ENCODE measurements at regions not wholly inside any gene's neighbourhood (a gene's known extent, or its start where the extent isn't known, plus 50 kb on each side); places are given as distances from the start of the nearest gene placed in this dataset.

GRCh38 chr16:50992350-50993032 lies 158.6 kb downstream of the SALL1 start:
- no peak for DNase-seq

- DNase-seq = no peak
Observed at GRCh38 chr16:50991436-50991835, 159.6 kb downstream of the SALL1 start.

- no peak for DNase-seq
Observed at GRCh38 chr16:50991006-50991405, 160.1 kb downstream of the SALL1 start.

GRCh38 chr16:50989047-50989446 lies 162.0 kb downstream of the SALL1 start:
- no peak for DNase-seq

GRCh38 chr16:50988441-50988840 lies 162.6 kb downstream of the SALL1 start:
- no peak for DNase-seq

DNA sequence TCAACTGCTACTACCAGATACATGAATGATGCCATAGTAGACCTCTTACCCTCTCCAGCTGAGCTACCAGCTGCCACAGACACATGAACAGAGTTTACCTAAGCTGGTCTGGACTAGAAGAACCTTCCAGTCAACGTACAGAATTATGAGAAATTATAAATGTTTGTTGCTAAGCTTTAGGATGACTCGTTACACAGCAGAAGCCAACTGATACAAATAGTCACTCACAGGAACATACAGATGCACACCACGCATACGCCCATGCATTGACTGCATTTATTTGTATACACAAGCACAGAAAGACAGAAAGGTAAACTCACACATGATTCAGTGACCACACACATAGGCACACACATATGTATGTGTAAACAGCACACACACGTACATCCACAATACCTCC lies 164.6 kb downstream of the SALL1 start:
- DNase-seq = no peak

DNA sequence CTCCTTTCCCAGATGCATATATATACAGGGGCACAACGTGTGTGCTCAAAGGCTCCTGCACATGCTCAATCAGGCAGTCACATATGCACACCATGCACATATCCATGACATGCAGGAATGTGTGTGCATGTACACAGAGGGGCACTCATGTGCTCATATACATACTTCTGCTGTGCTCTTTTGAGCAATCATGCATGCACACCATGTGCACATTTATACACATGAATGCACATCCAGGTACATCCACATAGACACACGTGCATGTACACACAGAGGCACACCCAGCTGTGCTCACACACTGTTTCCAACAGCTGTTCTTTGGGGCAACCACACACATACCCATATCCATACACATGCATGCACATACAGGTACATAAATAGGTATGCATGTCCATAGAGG lies 165.3 kb downstream of the SALL1 start:
- no peak for DNase-seq

DNA sequence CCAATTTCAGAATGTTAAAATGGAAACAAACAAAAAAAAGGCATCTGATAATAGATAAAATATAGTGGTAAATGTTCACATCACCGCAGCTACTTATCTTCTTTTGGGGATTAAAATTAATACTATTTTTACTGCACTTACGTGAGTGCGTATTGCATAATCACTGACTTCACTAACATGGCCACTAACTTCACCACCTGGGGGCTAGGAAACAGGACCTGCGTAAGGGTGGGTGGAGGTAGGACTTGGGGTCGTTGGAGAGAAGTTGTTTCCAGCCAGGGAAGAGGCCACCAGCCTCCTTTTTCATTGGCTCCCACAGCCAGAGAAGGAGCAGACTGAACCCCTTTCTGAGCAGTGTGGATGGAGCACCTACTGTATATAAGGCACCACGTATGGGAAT lies 166.4 kb downstream of the SALL1 start:
- DNase-seq = no peak

- no peak for DNase-seq
Observed at GRCh38 chr16:50982808-50983207, 168.3 kb downstream of the SALL1 start.

- no peak for DNase-seq
Observed at GRCh38 chr16:50981951-50982350, 169.1 kb downstream of the SALL1 start.

DNA sequence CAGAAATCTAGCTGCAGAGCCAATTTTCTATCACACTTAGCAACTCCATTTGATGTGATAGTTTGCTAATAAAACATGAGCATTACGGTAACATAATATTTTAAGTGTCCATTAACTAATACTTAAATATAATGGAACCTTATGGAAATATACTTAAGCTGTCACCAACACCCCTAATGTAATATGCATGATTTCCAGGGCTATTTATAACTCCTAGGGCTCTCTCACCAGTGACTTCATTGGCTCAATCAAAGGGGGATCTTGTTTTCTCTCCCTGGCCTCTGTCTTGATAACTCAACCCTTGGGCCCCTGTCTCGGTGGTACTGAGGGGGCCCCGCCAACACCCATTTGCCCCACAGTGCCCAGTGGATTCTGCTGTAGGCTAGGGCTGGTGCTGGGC lies 170.4 kb downstream of the SALL1 start:
- DNase-seq = no peak

DNA sequence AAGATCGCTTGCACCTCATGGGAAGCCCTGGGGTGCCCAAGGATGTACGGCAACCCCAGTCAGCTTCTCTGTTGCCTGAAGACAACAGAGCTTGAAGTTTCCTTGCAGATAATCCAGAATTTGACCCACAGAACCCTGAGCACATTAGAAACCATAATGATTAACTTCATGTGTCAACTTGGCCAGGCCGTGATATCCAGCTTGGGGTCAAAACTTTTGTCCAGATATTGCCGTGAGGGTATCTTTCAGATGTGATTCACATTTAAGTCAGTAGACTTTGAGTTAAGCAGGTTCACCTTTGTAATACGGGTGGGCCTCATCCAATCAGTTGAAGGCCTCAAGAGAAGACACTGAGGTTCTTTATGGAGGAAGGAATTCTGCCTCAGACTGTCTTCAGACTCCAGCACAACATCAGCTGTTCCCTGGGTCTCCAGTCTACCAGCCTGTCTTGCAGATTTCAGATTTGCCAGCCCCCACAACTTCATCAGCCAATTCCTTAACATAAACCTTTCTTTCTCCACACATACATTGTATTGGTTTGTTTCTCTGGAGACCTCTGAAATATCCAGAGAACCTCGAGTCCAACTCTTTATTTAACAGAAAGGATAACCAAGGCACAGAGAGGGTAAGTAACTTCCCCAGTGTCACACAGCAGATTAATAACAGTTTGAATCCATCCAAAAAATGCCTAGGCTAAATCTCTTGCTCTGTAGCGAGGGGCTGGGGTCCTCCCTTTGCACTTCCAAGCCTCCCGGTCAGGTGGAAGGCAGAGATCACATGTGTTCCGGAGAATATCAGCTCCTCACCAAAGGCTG lies 171.1 kb downstream of the SALL1 start:
- no peak for DNase-seq

DNA sequence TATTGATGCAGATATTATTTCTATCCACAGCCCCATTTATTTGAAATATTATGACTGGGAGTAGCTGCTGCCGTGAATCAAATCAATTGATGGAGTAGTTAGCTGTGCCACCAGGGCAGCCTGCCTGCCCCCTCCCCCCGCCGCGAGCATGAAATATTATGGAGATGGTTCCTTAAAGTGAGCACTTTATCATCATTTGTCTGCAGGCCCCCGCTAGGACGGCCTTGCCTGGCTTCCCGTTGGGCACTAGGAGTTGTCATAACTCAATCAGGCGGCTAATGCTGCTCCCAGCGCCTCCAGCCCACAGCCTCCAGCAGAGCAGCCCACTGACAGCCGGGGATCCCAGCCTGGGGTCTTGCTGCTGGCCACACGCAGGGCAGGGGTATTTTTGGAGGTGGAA lies 173.9 kb downstream of the SALL1 start:
- no peak for DNase-seq

GRCh38 chr16:50974438-50975036 lies 176.5 kb downstream of the SALL1 start:
- no peak for DNase-seq

DNA sequence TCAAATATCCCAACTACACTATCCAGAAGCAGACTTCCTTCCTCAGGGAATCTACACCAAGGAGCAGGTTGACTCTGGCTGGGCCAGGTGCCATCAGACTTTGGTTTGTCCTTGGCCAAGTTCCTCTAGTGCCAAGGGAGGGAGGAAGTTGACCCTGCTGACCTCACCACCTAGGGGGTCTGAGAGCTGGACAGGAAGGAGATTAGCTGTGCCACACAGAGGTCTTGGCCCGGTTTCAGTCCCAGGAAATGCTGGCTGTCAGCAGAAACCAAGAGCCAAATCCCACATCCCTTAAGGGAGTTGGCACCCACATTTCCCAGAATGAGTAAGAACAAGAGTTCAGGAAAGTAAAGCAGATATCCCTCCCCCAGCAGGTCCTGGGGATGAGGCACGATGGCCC lies 178.2 kb downstream of the SALL1 start:
- DNase-seq = no peak

DNA sequence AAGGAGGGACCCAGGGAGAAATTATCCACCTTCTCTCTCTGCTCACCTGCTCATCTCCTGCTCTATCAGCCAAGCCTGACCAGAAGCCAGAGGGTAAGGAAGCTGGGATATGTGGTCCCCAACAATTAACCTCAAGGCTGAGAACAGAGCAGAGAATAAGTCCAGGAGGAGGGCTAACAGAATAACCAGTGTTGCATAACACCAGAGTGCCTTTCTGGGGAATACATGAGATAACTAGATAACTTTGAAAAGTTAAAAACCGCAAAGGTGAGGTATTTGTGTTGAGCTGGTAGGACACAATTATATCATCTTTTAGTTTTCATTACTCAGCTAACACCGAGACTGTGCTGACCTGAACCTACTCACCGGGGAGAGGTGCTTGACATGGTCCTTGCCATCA lies 180.8 kb downstream of the SALL1 start:
- DNase-seq = no peak

DNA sequence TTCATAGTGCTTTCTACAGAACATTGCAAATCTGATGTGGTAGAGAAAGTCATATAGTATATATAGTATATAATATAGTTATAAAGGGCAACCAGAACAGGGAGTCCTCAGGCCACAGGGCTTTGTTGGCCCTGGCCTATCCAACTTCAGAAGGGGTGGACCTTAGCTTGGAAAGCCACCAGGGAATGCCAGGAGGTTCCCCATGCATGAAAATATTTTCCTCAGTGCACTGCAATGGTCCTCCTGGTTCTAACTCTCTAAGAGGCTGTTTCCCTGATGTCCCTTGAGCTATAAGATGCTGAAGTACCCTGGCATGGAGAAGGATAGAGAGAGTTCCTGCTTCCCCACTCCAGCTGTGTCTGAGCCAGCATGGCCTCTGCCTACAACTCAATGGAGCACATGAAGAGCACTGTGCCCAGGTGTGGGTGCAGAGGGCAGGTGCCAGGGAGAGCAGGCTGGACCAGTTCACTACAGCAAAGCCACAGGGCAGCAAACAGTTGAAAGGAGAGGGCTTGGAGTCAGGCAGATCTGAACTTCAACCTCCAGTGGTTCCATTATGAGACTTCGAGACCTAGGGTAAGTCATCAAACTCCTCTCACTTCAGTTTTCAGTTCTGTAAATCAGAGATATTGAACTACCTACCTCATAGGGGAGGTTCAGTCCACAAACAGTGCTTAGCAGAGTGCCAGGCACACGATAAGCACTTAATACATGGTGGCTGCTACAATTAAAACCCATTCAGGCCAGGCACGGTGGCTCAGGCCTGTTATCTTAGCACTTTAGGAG lies 183.1 kb downstream of the SALL1 start:
- DNase-seq = no peak

GRCh38 chr16:50964491-50964890 lies 186.6 kb downstream of the SALL1 start:
- no peak for DNase-seq

GRCh38 chr16:50961952-50962351 lies 189.1 kb downstream of the SALL1 start:
- no peak for DNase-seq

- DNase-seq = peak; percentile 39
Observed at GRCh38 chr16:50960517-50961202, 190.4 kb downstream of the SALL1 start.

GRCh38 chr16:50957056-50957455 lies 194.0 kb downstream of the SALL1 start:
- DNase-seq = no peak

GRCh38 chr16:50956637-50957036 lies 194.4 kb downstream of the SALL1 start:
- DNase-seq = no peak

Measured in left kidney (tissue), 1 donor.